ENCODE measurements at regions not wholly inside any gene's neighbourhood (a gene's known extent, or its start where the extent isn't known, plus 50 kb on each side); places are given as distances from the start of the nearest gene placed in this dataset.

DNA sequence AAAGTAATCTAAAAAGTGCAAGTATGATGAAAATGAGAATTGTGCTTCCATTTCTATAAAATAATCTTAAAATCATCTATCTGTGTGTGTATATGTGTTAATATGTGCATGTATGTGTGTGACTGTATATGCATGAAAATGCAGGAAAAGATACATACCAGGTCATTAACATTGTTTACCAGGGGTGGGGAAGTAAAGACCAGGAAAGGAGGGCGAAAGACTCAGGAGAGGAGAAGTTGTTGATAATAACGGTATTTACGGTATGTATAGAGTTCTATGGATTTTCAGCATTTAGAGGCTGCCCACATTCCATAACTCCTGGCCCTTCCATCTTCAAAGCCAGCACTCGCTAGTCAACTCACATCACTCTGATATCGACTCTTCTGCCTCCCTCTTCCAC, 111.0 kb upstream of the SPDL1 start:
- peaks cover 11% of the 10 kb centered on the region for H3K27me3 Mint-ChIP-seq
- no peak overlapping the region for H3K27ac Mint-ChIP-seq
- no peak overlapping the region for H3K4me3 Mint-ChIP-seq
- H3K36me3 Mint-ChIP-seq (ENCODE audit: low read depth): no peaks in the 10 kb centered on the region
- no peaks in the 10 kb centered on the region for H3K9me3 Mint-ChIP-seq
- no peaks in the 10 kb centered on the region for H3K4me1 Mint-ChIP-seq (ENCODE audit: low read depth)

DNA sequence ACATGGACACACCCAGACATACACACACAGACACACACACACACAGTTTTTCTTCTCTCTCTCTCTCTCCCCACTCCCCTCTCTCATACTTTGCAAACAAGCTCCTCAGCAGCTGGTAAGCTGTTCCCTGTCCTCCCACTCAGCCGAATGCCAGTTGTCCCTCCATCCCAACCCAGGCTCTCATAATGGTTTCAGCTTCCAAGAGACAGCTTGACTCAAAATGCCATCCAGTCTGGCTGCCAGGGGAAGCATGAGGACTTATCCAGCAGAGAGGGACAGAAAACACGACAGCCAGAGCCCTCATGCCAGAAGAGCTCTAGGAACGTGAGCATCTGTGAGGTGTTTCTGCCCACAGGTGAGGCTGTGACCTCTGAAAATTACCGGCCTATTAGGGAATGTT, 112.6 kb upstream of the SPDL1 start:
- Mint-ChIP-seq H3K4me1 (ENCODE audit: low read depth) (no peaks in the 10 kb centered on the region), H3K4me3 (no peak overlapping the region), H3K36me3 (ENCODE audit: low read depth) (no peaks in the 10 kb centered on the region), H3K27ac (no peak overlapping the region), H3K9me3 (no peaks in the 10 kb centered on the region), H3K27me3 (peaks cover 11% of the 10 kb centered on the region)

DNA sequence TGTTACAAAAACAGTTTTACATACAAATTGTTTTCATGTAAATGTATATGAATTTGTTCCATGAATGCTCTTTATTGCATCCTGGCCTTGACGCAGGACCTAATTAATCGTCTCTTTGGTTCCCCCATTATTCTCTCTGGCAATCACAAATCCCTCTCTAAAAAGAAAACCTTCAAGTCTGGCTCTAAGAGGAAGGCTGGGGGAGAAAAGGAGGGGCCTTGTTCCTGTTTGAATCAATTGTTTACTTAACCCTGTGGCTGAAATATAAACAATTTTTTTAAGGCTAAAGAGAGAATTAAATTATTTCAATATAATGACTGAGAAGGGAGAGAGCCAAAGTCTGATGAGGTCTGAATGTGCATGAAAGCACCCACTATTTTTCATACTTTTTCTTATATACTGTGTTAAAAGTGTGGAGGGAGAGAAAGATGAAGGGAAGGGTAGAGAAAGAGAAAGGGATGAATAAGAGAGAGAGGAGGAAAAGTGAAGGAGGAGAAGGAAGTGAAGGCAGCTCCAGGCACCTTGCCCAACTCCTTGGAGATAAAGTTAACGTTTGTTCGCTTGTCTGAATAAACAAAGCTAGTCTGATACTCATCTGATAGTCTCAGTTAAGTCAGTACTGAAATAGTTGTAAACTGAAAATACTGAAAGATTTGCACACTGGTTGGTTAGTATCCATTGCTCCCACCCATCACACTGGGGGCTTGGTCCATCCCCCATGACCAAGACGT, 116.4 kb upstream of the SPDL1 start:
- Mint-ChIP-seq H3K36me3 (ENCODE audit: low read depth) (no peaks in the 10 kb centered on the region), H3K4me1 (ENCODE audit: low read depth) (no peaks in the 10 kb centered on the region), H3K4me3 (no peak overlapping the region), H3K27ac (no peak overlapping the region), H3K27me3 (peaks cover 9% of the 10 kb centered on the region), H3K9me3 (peaks cover 3% of the 10 kb centered on the region)

DNA sequence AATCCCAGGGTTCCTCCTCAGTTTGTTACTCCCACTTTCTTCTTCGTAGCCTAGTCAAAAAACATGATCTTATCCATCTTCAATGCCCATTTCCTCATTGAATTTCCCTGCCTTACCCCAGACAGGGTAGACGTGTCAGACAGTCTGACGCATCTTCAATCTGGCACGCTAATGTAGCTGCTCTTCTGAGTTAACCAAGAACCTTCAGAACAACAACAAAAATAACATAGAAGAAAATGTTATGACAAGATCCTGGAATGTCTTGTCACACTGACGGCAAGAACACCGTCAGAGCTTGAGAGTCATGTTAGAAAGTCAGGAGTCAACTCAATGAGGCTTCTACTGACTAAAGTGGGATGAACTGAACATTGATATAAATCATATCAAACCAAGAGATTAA, 122.7 kb upstream of the SPDL1 start:
- H3K27me3 Mint-ChIP-seq: peaks cover 27% of the 10 kb centered on the region
- H3K9me3 Mint-ChIP-seq: peaks cover 3% of the 10 kb centered on the region
- no peaks in the 10 kb centered on the region for H3K36me3 Mint-ChIP-seq (ENCODE audit: low read depth)
- no peak overlapping the region for H3K27ac Mint-ChIP-seq
- no peaks in the 10 kb centered on the region for H3K4me1 Mint-ChIP-seq (ENCODE audit: low read depth)
- no peak overlapping the region for H3K4me3 Mint-ChIP-seq

DNA sequence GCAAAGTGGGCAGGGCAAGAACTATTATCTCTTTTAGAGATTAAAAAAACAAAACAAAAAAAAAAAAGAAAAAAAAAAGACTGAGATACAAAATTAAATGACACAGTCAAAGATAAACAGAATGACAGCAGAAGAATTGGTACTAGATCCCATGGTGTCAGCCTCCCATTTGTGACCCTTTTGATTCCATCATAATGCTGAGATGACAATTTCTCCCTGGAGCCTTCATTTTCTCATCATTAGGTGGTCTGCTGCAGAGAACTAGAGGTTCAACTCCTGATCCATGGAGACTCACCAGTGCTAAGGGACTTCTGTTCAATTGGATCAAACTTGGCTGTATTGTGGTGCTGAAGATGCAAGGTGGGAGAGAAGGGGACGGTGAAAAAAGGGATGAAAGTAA, 123.5 kb upstream of the SPDL1 start:
- Mint-ChIP-seq H3K27ac (no peak overlapping the region), H3K27me3 (peaks cover 31% of the 10 kb centered on the region), H3K4me1 (ENCODE audit: low read depth) (no peaks in the 10 kb centered on the region), H3K36me3 (ENCODE audit: low read depth) (no peaks in the 10 kb centered on the region), H3K9me3 (peaks cover 5% of the 10 kb centered on the region), H3K4me3 (no peak overlapping the region)

DNA sequence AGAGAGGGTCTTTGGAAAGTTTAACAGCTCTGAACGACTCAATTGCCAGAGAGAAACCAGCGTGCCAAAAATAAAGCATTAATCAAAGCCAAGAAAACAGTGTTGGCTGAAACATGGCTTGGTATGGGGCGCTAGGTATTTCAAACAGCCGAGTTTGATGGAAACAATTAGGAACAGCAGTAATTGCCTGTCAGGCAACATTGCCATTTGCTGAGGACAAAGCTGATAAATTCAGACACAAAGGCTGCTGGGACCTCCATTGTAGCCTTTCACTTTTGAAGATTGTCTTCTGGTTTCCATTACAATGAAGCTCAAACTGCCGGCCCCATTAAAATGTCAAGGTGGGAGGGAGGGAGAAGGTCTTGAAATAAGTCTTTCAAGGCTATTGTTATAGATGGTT, 125.4 kb upstream of the SPDL1 start:
- Mint-ChIP-seq H3K27ac (no peak overlapping the region), H3K4me1 (ENCODE audit: low read depth) (no peaks in the 10 kb centered on the region), H3K4me3 (no peak overlapping the region), H3K9me3 (peaks cover 11% of the 10 kb centered on the region), H3K27me3 (peaks cover 37% of the 10 kb centered on the region), H3K36me3 (ENCODE audit: low read depth) (no peaks in the 10 kb centered on the region)

DNA sequence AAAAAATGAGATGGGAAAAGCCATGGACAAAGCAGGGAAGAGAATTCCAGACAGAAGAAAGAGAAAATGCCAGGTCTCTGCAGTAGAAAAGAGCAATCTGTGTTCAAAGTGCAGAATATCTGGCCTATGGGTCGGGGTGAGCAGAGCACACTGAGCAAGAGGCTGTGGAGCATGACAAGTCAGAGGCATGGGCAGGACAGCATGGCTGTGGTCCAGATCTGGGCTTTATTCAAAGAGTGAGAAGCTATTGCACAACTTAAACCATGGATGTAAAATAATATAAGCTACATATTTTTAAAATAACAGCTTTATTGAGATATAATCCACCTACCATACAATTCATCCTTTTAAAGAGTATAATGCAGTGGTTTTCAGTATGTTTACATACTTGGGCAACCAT, 133.1 kb upstream of the SPDL1 start:
- Mint-ChIP-seq H3K27me3 (peaks cover 11% of the 10 kb centered on the region), H3K4me3 (no peak overlapping the region), H3K36me3 (ENCODE audit: low read depth) (no peaks in the 10 kb centered on the region), H3K4me1 (ENCODE audit: low read depth) (no peaks in the 10 kb centered on the region), H3K9me3 (peaks cover 7% of the 10 kb centered on the region), H3K27ac (no peak overlapping the region)

DNA sequence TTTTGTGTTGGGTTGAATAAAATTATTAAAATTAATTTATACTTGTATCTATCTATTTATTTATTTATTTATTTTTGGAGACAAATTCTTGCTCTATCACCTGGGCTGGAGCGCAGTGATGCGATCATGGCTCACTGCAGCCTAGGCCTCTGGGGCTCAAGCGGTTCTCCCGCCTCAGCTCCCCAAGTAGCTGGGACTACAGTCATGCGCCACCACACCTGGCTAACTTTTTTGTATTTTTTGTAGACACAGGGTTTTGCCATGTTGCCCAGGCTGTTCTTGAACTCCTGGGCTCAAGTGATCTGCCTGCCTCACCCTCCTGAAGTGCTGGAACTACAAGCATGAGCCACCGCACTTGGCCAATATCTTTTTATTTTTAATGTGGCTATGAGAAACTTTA, 134.7 kb upstream of the SPDL1 start:
- no peaks in the 10 kb centered on the region for H3K4me1 Mint-ChIP-seq (ENCODE audit: low read depth)
- peaks cover 5% of the 10 kb centered on the region for H3K27me3 Mint-ChIP-seq
- no peaks in the 10 kb centered on the region for H3K36me3 Mint-ChIP-seq (ENCODE audit: low read depth)

DNA sequence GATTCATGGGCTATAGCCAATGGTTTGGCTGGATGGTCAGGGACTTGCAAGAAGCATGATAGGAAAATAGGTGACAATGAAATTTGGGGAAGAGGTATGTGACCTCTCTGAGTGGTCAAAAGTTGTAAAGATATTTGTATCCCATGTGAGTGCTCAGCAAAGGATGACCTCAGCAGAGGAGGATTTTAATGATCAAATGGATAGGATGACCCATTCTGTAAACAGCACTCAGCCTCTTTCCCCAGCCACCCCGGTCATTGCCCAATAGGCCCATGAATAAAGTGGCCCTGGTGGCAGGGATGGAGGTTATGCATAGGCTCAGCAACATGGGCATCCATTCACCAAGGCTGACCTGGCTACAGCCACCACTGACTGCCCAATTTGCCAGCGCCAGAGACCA, 138.4 kb upstream of the SPDL1 start:
- Mint-ChIP-seq H3K4me3 (no peak overlapping the region), H3K9me3 (no peaks in the 10 kb centered on the region), H3K27ac (no peak overlapping the region), H3K27me3 (peaks cover 4% of the 10 kb centered on the region), H3K36me3 (ENCODE audit: low read depth) (no peaks in the 10 kb centered on the region), H3K4me1 (ENCODE audit: low read depth) (no peaks in the 10 kb centered on the region)

More for the DNA sequence above, 134.7 kb upstream of the SPDL1 start:
- Mint-ChIP-seq H3K27ac (no peak overlapping the region), H3K4me3 (no peak overlapping the region), H3K9me3 (no peaks in the 10 kb centered on the region)

DNA sequence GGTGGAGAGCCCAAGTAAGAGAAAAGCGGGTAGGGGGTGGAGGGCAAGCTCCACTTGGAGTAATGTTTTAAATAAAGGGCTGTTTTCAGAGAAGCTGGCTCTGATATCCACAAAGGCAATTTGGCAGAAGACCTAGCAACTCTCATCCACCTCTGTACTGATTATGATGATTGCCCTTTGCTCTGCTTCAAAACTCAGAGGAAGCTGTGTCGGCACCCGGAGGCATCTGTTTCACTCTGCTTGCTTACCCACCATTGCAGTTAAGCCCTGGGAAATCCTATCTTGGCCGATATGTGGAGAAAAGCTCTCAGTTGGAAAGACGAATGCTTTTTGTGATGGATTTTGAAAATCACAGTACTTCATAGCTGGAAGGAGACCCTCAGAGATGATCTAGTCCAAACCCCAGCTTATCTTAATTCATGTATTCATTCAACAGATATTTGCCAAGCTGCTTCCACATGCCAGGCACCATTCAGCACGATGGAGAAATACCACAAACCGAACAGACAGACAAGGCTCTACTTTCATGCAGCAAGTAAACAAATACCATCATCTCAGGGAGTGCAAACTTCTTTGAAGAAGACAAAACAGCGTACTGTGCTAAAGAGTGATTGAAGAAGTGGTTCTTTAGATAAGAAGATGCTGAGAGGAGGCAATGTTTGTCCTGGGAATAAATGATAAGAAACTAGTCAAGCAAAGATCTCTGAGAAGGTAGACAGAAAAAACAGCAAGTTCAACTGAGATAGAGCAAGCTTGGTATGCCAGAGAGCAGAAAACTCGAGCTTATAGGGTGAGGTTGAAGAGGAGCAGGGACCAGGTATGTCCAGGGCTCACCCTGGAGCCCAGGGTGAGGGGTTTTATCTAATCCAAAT, 140.4 kb upstream of the SPDL1 start:
- H3K27me3 Mint-ChIP-seq: peaks cover 13% of the 10 kb centered on the region
- no peak overlapping the region for H3K27ac Mint-ChIP-seq
- no peaks in the 10 kb centered on the region for H3K4me1 Mint-ChIP-seq (ENCODE audit: low read depth)
- H3K9me3 Mint-ChIP-seq: no peaks in the 10 kb centered on the region
- H3K36me3 Mint-ChIP-seq (ENCODE audit: low read depth): no peaks in the 10 kb centered on the region
- no peak overlapping the region for H3K4me3 Mint-ChIP-seq

DNA sequence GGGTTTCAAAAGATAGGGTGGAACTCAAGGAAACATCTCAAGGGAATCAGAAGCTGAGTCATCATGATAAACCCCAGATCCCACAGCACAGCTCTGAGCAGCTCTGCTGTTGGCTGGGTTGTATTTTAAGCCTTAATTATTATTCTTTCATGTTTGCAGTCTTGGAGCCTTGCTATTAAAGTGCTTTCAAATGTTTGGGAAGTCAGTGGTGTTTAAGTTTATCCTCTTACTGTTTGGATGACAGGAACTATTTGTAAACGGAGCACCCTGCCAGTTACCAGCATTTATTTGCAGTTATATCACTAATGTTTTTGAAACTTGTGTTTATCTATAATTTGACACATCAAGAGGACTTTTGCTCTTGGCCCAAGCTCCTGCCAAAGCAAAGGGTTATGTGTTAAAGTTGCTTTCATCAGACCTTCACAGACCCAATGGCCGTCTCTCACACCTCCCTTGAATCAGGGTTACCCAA, 141.1 kb upstream of the SPDL1 start:
- no peaks in the 10 kb centered on the region for H3K9me3 Mint-ChIP-seq
- no peaks in the 10 kb centered on the region for H3K4me1 Mint-ChIP-seq (ENCODE audit: low read depth)
- no peaks in the 10 kb centered on the region for H3K36me3 Mint-ChIP-seq (ENCODE audit: low read depth)
- peaks cover 20% of the 10 kb centered on the region for H3K27me3 Mint-ChIP-seq
- no peak overlapping the region for H3K27ac Mint-ChIP-seq
- no peak overlapping the region for H3K4me3 Mint-ChIP-seq

DNA sequence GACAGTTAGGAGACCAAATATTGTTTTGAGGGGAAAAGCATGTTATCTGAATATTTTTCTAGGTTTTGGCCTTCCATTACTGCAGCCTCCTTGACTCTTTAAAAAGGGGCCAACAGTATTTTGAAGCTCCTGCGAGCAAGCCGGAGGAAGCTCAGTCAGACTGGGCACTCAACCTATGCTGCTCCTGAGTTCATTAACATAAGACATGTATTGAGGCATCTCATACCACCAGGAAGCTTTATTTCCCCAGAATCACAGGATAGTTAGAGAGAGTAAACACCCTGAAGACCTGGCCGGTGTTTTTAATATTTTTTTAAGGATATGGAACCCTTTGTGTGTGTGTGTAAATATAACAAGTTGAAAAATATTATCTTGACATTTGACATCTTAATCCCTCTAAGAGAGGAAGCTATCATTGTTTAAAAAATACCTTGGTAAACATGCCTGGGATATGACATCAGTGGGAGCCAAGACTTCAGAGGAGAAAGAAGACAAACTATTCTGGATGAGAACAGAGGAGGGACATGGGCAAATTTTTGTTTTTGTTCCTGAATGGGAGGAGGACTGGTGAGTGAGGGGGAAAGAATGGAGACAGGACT, 139.3 kb upstream of the SLIT3 start:
- H3K4me3 Mint-ChIP-seq: no peak overlapping the region
- no peaks in the 10 kb centered on the region for H3K4me1 Mint-ChIP-seq (ENCODE audit: low read depth)
- H3K36me3 Mint-ChIP-seq (ENCODE audit: low read depth): no peaks in the 10 kb centered on the region
- peaks cover 25% of the 10 kb centered on the region for H3K27me3 Mint-ChIP-seq
- H3K27ac Mint-ChIP-seq: no peak overlapping the region
- H3K9me3 Mint-ChIP-seq: no peaks in the 10 kb centered on the region

DNA sequence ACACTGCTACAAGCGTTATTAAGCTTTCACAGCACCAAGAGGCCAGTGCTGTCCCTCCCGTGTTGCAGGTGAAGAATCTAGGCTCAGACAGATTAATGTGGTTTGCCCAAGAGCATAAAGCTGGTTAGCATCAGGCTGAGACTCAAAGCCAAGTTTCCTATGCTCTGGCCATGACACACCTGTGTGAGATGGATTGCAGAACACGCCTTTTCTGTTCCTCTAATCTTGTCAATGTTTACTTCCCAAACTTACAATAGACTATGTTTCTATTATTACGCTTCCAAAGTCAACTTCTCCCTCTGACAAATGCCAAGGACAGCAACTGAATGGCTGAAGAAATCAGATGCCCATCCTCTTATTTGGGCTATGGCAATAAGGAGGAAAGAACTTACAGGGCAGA, 138.4 kb upstream of the SLIT3 start:
- no peaks in the 10 kb centered on the region for H3K36me3 Mint-ChIP-seq (ENCODE audit: low read depth)
- H3K4me3 Mint-ChIP-seq: no peak overlapping the region
- no peak overlapping the region for H3K27ac Mint-ChIP-seq
- no peaks in the 10 kb centered on the region for H3K4me1 Mint-ChIP-seq (ENCODE audit: low read depth)
- H3K27me3 Mint-ChIP-seq: peaks cover 25% of the 10 kb centered on the region
- H3K9me3 Mint-ChIP-seq: no peaks in the 10 kb centered on the region

DNA sequence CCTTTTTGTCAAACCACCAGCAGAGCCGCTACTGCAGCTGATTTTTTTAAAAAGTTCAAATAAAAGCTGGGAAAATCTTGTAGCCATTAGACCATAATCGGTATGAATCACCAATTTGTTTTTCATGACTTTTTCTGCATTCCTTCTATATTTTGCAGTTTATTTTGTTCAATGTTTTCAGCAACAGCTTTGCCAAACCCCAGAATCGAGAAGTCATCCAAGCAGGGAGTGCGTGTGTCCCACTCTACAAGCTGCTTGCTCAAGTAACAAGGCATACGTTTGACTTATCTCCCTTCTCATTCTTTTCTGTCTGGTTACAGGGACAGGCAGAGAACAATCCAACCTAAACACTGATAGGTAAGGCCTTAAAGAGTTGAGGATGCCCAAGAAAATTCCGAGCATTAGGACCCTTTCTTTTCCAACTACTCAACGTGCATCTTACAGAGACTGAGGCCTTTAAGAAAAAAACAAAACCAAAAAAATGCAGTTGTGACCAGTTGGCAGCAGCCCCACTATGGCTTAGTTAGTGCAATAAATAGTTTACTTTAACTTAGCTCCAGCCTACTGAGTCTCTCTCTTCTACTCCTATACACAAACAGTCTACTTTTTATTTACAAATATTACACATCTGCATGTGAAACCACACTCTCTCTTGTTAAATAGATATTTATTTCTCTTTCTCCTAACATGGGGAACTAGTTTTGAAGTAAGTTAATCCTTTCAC, 134.7 kb upstream of the SLIT3 start:
- H3K36me3 Mint-ChIP-seq (ENCODE audit: low read depth): no peaks in the 10 kb centered on the region
- H3K27me3 Mint-ChIP-seq: peaks cover 25% of the 10 kb centered on the region
- no peak overlapping the region for H3K27ac Mint-ChIP-seq
- no peaks in the 10 kb centered on the region for H3K4me1 Mint-ChIP-seq (ENCODE audit: low read depth)
- no peak overlapping the region for H3K4me3 Mint-ChIP-seq
- H3K9me3 Mint-ChIP-seq: no peaks in the 10 kb centered on the region

DNA sequence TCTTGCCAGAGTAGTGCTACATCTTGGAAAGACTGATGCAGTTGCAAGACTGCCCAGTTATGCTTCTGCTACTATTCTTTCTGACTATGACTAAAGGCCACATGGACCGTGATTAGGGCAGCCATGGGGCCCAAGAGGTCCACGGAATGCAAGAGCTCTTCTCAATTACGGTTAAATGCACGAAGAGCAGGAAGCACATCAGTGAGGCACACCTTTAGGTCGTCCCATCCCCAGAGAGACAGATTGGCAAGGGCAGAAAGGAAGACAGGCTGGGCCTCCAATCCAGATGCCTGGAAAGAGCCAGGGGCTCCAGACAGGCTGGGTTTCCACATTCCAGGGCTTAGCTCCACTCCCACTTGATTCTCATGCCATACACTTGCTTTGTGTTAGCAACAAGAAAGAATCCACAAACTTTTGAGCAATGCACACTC, 132.3 kb upstream of the SLIT3 start:
- no peaks in the 10 kb centered on the region for H3K9me3 Mint-ChIP-seq
- H3K4me3 Mint-ChIP-seq: no peak overlapping the region
- peaks cover 13% of the 10 kb centered on the region for H3K27me3 Mint-ChIP-seq
- no peaks in the 10 kb centered on the region for H3K36me3 Mint-ChIP-seq (ENCODE audit: low read depth)
- no peak overlapping the region for H3K27ac Mint-ChIP-seq
- no peaks in the 10 kb centered on the region for H3K4me1 Mint-ChIP-seq (ENCODE audit: low read depth)
